H1 (cell line): ENCODE measurements at regions not wholly inside any gene's neighbourhood (a gene's known extent, or its start where the extent isn't known, plus 50 kb on each side); places are given as distances from the start of the nearest gene placed in this dataset.

Experiments used
- ASH2L ChIP-seq: fragments of 200-600, 300-600 bp; sonication (generic); IDR thresholded peaks from one replicate; pipeline ENCODE4 v1.7.1; 2017; ENCODE audit warnings: low read length
- CBX5 ChIP-seq: fragments of 300-800, 300-1000 bp; sonication (generic); IDR thresholded peaks from 2 replicates; pipeline ENCODE4 v1.7.1; 2016; ENCODE audit warnings: antibody characterized with exemption, low read length, low read depth
- CHD1 ChIP-seq: IDR thresholded peaks from 2 replicates; pipeline ENCODE4 v1.6.1; 2012; ENCODE audit warnings: low read depth, low read length, improper control_type of control experiment
- FOSL1 ChIP-seq: IDR thresholded peaks from 2 replicates; pipeline ENCODE4 v1.6.1; 2011; ENCODE audit warnings: mild to moderate bottlenecking, low read depth, low read length, moderate library complexity; ENCODE audit not compliant: insufficient read depth
- MAFK ChIP-seq: IDR thresholded peaks from 2 replicates; pipeline ENCODE4 v1.6.1; 2012; ENCODE audit warnings: low read depth, mild to moderate bottlenecking, improper control_type of control experiment, low read length
- NRF1 ChIP-seq: IDR thresholded peaks from 2 replicates; pipeline ENCODE4 v1.6.1; 2011; ENCODE audit warnings: mild to moderate bottlenecking, low read depth, low read length, improper control_type of control experiment
- SIRT6 ChIP-seq: IDR thresholded peaks from one replicate; pipeline ENCODE4 v1.7.1; 2012; ENCODE audit warnings: low read length, inconsistent platforms
- TBP ChIP-seq: IDR thresholded peaks from 2 replicates; pipeline ENCODE4 v1.6.1; 2011; ENCODE audit warnings: low read depth, low read length, improper control_type of control experiment
- ZNF274 ChIP-seq: IDR thresholded peaks from 2 replicates; pipeline ENCODE4 v1.7.0; 2012; ENCODE audit warnings: low read length, borderline replicate concordance; ENCODE audit errors: extremely low read depth
- TF ChIP-seq, protein P1 (sequence below): fragments of 300-600 bp; sonication (generic); IDR thresholded peaks from 2 replicates; pipeline ENCODE4 v1.7.1; 2012; ENCODE audit warnings: low read length, moderate library complexity, mild to moderate bottlenecking, inconsistent platforms; ENCODE audit not compliant: insufficient replicate concordance
- TF ChIP-seq, protein P2 (sequence below), 3 experiments: IDR thresholded peaks; 1 replicate in 2 of 3; 2 replicates in 1 of 3; pipeline versions ENCODE4 v1.5.1 to v1.6.1; 2011; ENCODE audit warnings: low read length in 3 of 3, mild to moderate bottlenecking in 3 of 3, inconsistent platforms in 2 of 3, low read depth in 1 of 3, moderate library complexity in 1 of 3; ENCODE audit not compliant: insufficient read depth in 1 of 3; ENCODE audit errors: control extremely low read depth in 1 of 3

DNA sequence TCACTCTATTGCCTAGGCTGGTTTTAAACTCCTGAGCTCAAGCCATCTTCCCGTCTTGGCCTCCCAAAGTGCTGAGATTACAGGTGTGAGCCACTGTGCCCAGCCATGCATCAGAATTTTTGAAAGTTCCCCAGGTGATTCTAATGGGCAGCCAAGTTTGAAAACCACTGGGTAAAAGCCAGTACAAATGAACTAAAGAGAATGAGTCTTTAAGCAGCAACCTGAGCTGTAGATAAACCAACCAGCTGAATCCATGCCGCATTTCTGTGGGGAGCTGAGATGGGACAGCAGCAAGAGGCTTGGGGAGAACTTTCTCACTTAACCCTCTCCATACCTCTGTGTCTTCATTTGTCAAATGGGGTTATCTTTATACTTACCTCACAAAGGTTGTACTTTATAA, 67.5 kb downstream of the VEGFA start (continued):
- TF ChIP-seq, protein P1, sequence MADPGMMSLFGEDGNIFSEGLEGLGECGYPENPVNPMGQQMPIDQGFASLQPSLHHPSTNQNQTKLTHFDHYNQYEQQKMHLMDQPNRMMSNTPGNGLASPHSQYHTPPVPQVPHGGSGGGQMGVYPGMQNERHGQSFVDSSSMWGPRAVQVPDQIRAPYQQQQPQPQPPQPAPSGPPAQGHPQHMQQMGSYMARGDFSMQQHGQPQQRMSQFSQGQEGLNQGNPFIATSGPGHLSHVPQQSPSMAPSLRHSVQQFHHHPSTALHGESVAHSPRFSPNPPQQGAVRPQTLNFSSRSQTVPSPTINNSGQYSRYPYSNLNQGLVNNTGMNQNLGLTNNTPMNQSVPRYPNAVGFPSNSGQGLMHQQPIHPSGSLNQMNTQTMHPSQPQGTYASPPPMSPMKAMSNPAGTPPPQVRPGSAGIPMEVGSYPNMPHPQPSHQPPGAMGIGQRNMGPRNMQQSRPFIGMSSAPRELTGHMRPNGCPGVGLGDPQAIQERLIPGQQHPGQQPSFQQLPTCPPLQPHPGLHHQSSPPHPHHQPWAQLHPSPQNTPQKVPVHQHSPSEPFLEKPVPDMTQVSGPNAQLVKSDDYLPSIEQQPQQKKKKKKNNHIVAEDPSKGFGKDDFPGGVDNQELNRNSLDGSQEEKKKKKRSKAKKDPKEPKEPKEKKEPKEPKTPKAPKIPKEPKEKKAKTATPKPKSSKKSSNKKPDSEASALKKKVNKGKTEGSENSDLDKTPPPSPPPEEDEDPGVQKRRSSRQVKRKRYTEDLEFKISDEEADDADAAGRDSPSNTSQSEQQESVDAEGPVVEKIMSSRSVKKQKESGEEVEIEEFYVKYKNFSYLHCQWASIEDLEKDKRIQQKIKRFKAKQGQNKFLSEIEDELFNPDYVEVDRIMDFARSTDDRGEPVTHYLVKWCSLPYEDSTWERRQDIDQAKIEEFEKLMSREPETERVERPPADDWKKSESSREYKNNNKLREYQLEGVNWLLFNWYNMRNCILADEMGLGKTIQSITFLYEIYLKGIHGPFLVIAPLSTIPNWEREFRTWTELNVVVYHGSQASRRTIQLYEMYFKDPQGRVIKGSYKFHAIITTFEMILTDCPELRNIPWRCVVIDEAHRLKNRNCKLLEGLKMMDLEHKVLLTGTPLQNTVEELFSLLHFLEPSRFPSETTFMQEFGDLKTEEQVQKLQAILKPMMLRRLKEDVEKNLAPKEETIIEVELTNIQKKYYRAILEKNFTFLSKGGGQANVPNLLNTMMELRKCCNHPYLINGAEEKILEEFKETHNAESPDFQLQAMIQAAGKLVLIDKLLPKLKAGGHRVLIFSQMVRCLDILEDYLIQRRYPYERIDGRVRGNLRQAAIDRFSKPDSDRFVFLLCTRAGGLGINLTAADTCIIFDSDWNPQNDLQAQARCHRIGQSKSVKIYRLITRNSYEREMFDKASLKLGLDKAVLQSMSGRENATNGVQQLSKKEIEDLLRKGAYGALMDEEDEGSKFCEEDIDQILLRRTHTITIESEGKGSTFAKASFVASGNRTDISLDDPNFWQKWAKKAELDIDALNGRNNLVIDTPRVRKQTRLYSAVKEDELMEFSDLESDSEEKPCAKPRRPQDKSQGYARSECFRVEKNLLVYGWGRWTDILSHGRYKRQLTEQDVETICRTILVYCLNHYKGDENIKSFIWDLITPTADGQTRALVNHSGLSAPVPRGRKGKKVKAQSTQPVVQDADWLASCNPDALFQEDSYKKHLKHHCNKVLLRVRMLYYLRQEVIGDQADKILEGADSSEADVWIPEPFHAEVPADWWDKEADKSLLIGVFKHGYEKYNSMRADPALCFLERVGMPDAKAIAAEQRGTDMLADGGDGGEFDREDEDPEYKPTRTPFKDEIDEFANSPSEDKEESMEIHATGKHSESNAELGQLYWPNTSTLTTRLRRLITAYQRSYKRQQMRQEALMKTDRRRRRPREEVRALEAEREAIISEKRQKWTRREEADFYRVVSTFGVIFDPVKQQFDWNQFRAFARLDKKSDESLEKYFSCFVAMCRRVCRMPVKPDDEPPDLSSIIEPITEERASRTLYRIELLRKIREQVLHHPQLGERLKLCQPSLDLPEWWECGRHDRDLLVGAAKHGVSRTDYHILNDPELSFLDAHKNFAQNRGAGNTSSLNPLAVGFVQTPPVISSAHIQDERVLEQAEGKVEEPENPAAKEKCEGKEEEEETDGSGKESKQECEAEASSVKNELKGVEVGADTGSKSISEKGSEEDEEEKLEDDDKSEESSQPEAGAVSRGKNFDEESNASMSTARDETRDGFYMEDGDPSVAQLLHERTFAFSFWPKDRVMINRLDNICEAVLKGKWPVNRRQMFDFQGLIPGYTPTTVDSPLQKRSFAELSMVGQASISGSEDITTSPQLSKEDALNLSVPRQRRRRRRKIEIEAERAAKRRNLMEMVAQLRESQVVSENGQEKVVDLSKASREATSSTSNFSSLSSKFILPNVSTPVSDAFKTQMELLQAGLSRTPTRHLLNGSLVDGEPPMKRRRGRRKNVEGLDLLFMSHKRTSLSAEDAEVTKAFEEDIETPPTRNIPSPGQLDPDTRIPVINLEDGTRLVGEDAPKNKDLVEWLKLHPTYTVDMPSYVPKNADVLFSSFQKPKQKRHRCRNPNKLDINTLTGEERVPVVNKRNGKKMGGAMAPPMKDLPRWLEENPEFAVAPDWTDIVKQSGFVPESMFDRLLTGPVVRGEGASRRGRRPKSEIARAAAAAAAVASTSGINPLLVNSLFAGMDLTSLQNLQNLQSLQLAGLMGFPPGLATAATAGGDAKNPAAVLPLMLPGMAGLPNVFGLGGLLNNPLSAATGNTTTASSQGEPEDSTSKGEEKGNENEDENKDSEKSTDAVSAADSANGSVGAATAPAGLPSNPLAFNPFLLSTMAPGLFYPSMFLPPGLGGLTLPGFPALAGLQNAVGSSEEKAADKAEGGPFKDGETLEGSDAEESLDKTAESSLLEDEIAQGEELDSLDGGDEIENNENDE: no peak
- TF ChIP-seq TBP (no peak), MAFK (no peak), ASH2L (no peak), CHD1 (no peak), CBX5 (no peak), SIRT6 (no peak), NRF1 (no peak), FOSL1 (no peak), ZNF274 (no peak)
- TF ChIP-seq, protein P2, sequence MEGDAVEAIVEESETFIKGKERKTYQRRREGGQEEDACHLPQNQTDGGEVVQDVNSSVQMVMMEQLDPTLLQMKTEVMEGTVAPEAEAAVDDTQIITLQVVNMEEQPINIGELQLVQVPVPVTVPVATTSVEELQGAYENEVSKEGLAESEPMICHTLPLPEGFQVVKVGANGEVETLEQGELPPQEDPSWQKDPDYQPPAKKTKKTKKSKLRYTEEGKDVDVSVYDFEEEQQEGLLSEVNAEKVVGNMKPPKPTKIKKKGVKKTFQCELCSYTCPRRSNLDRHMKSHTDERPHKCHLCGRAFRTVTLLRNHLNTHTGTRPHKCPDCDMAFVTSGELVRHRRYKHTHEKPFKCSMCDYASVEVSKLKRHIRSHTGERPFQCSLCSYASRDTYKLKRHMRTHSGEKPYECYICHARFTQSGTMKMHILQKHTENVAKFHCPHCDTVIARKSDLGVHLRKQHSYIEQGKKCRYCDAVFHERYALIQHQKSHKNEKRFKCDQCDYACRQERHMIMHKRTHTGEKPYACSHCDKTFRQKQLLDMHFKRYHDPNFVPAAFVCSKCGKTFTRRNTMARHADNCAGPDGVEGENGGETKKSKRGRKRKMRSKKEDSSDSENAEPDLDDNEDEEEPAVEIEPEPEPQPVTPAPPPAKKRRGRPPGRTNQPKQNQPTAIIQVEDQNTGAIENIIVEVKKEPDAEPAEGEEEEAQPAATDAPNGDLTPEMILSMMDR (IDR thresholded peaks at IDR 0.05; ENCODE audit: control extremely low read depth in 1 of 3, insufficient read depth in 1 of 3, low read depth in 1 of 3, low read length in 3 of 3): no peak
